ENCODE measurements at regions not wholly inside any gene's neighbourhood (a gene's known extent, or its start where the extent isn't known, plus 50 kb on each side); places are given as distances from the start of the nearest gene placed in this dataset.

DNA sequence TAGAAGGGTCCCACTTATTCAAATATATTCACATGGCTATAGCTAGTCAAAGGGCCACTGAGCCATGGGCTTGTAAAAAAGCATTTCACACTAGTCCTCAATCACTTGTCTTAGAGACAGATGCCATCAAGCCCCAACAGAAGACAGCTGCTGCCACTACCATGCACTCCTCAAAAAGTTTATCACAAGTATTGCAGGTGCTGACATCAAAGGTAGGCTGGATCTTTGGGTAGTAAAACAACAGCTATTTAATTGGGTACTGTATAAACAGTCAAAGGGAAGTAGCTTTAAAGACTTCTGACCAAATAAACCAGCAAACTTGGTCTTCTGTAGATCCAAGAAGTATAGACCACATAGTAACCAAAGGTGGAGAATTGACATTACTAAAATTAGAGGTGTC, 59.2 kb upstream of the FER start:
- no peak overlapping the region for H3K4me3 ChIP-seq (replicated peaks in 1 of 3; ENCODE audit: insufficient read depth in 1 of 3, low read depth in 1 of 3, low read length in 3 of 3)
- FAIRE-seq, result no peak
- H4K20me1 ChIP-seq (replicated peaks; ENCODE audit: control insufficient read depth, extremely low read depth, insufficient read depth, low read length), result no peaks in the 10 kb centered on the region
- no TSS peak for BruUV-seq (replicated peaks)
- no peaks in the 10 kb centered on the region for H3K79me2 ChIP-seq (ENCODE audit: control insufficient read depth, insufficient read depth, low read length)
- no peak overlapping the region for H2AFZ ChIP-seq (ENCODE audit: low read depth, low read length)
- H3K36me3 ChIP-seq (ENCODE audit: control insufficient read depth in 2 of 2, extremely low read depth in 1 of 2, insufficient read depth in 2 of 2, low read length in 2 of 2), result no peaks in the 10 kb centered on the region
- intact Hi-C loops (cut with micrococcal nuclease), result no loop called here
- no peak overlapping the region for H3K9ac ChIP-seq (replicated peaks; ENCODE audit: extremely low read depth, insufficient read depth, low read length)
- no peaks in the 10 kb centered on the region for H3K4me1 ChIP-seq (ENCODE audit: control insufficient read depth, extremely low read depth, insufficient read depth, low read length)
- ChIA-PET POLR2A (no interaction called here), CTCF (no interaction called here)
- dilution Hi-C loops (cut with MboI; ENCODE audit: extremely low pct_ligation_motif_present, low sequenced_read_pairs), result no loop called here
- no peaks in the 10 kb centered on the region for H3K9me3 ChIP-seq (replicated peaks; ENCODE audit: control insufficient read depth, insufficient read depth, low read length)
- no peak overlapping the region for H3K4me2 ChIP-seq (ENCODE audit: insufficient read depth, low read length)
- no peak overlapping the region for H3K27ac ChIP-seq (ENCODE audit: insufficient read depth, low read depth, low read length)
- no peaks in the 10 kb centered on the region for H3K9me1 ChIP-seq (replicated peaks; ENCODE audit: control insufficient read depth, extremely low read depth, insufficient read depth, low read length)
- no peaks in the 10 kb centered on the region for H3K27me3 ChIP-seq (ENCODE audit: control insufficient read depth in 2 of 2, insufficient read depth in 2 of 2, low read length in 2 of 2)
- DNase-seq (ENCODE audit: low read depth, low spot score), result no peak
- TF ChIP-seq MYC (IDR thresholded peaks at IDR 0.05; ENCODE audit: low read depth, low read length) (no peak), POLR2A (IDR thresholded peaks at IDR 0.05; ENCODE audit: low read depth, low read length) (no peak)
- TF ChIP-seq, protein P1, sequence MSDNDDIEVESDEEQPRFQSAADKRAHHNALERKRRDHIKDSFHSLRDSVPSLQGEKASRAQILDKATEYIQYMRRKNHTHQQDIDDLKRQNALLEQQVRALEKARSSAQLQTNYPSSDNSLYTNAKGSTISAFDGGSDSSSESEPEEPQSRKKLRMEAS (IDR thresholded peaks at IDR 0.05; ENCODE audit: insufficient read depth, insufficient read length), result no peak

- H2AFZ ChIP-seq (ENCODE audit: low read depth, low read length), result peak overlapping the region; percentile 7
- intact Hi-C loops (cut with micrococcal nuclease), result no loop called here
- ChIA-PET POLR2A (no interaction called here), CTCF (interaction anchor here (0.6 kb wide), 1 partner anchor 869 kb away, joined by 3 read pairs; no protein-coding TSS in a partner anchor)
- H3K79me2 ChIP-seq (ENCODE audit: control insufficient read depth, insufficient read depth, low read length), result no peaks in the 10 kb centered on the region
- no peaks in the 10 kb centered on the region for H3K4me1 ChIP-seq (ENCODE audit: control insufficient read depth, extremely low read depth, insufficient read depth, low read length)
- no peak overlapping the region for H3K27ac ChIP-seq (ENCODE audit: insufficient read depth, low read depth, low read length)
- no peak for TF ChIP-seq POLR2A (IDR thresholded peaks at IDR 0.05; ENCODE audit: low read depth, low read length)
- no peak for TF ChIP-seq FOS (IDR thresholded peaks at IDR 0.05; ENCODE audit: borderline replicate concordance, insufficient read depth, low read length)
- TF ChIP-seq EZH2 (IDR thresholded peaks at IDR 0.05; ENCODE audit: borderline replicate concordance, low read depth, low read length, severe bottlenecking), result no peak
- TF ChIP-seq CTCF (IDR thresholded peaks at IDR 0.05; ENCODE audit: extremely low read depth in 1 of 2, insufficient read depth in 1 of 2, low read depth in 1 of 2, low read length in 2 of 2), result no peak
- no peak for TF ChIP-seq POLR2AphosphoS5 (IDR thresholded peaks at IDR 0.05; ENCODE audit: insufficient read depth, low read depth, low read length)
- no peaks in the 10 kb centered on the region for H3K36me3 ChIP-seq (ENCODE audit: control insufficient read depth in 2 of 2, extremely low read depth in 1 of 2, insufficient read depth in 2 of 2, low read length in 2 of 2)
- H3K27me3 ChIP-seq (ENCODE audit: control insufficient read depth in 2 of 2, insufficient read depth in 2 of 2, low read length in 2 of 2), result no peaks in the 10 kb centered on the region
- BruUV-seq (replicated peaks), result no TSS peak
- DNase-seq (ENCODE audit: low read depth, low spot score), result no peak
- dilution Hi-C loops (cut with MboI; ENCODE audit: extremely low pct_ligation_motif_present, low sequenced_read_pairs), result no loop called here
- no peaks in the 10 kb centered on the region for H3K9me3 ChIP-seq (replicated peaks; ENCODE audit: control insufficient read depth, insufficient read depth, low read length)
- H3K4me3 ChIP-seq (replicated peaks in 1 of 3; ENCODE audit: insufficient read depth in 1 of 3, low read depth in 1 of 3, low read length in 3 of 3), result no peak overlapping the region
- FAIRE-seq, result no peak
- no peak overlapping the region for H3K4me2 ChIP-seq (ENCODE audit: insufficient read depth, low read length)
- H3K9me1 ChIP-seq (replicated peaks; ENCODE audit: control insufficient read depth, extremely low read depth, insufficient read depth, low read length), result no peaks in the 10 kb centered on the region
- no peak overlapping the region for H3K9ac ChIP-seq (replicated peaks; ENCODE audit: extremely low read depth, insufficient read depth, low read length)
- H4K20me1 ChIP-seq (replicated peaks; ENCODE audit: control insufficient read depth, extremely low read depth, insufficient read depth, low read length), result no peaks in the 10 kb centered on the region
These were observed 60.0 kb upstream of the FER start for GRCh38 chr5:108687595-108688200.

All from endothelial cell of umbilical vein (primary cell).